ENCODE measurements at regions not wholly inside any gene's neighbourhood (a gene's known extent, or its start where the extent isn't known, plus 50 kb on each side); places are given as distances from the start of the nearest gene placed in this dataset.

- TF ChIP-seq INSM2 (tag by site-specific recombination; IDR thresholded peaks at IDR 0.05) (no peak), ZBTB26 (tag by site-specific recombination; optimal IDR thresholded peaks at IDR 0.05) (no peak), GLI2 (tag by site-specific recombination; IDR thresholded peaks at IDR 0.05; ENCODE audit: borderline replicate concordance, low read depth) (no peak), ZNF398 (tag by site-specific recombination; IDR thresholded peaks at IDR 0.05) (no peak), SP2 (tag by site-specific recombination; IDR thresholded peaks at IDR 0.05) (no peak), ZNF366 (tag by site-specific recombination; conservative IDR thresholded peaks at IDR 0.05) (peak; percentile 58), BCL11B (tag by site-specific recombination; IDR thresholded peaks at IDR 0.05; ENCODE audit: low read depth) (no peak), ZNF16 (tag by site-specific recombination; IDR thresholded peaks at IDR 0.05; ENCODE audit: low read depth) (no peak), ZNF518A (tag by site-specific recombination; conservative IDR thresholded peaks at IDR 0.05; ENCODE audit: low read depth) (0 out of 2 replicates have a peak, but pooled peaks have one; percentile 25), HOXD13 (CRISPR knock-in tag; IDR thresholded peaks at IDR 0.05; ENCODE audit: borderline replicate concordance) (no peak), ZNF585B (tag by site-specific recombination; IDR thresholded peaks at IDR 0.05) (no peak), ZNF394 (tag by site-specific recombination; IDR thresholded peaks at IDR 0.05; ENCODE audit: borderline replicate concordance) (peak; percentile 40; the same call in 1 of the 2 replicates), ZNF24 (tag by site-specific recombination; IDR thresholded peaks at IDR 0.05) (no peak), ZNF48 (tag by site-specific recombination; IDR thresholded peaks at IDR 0.05) (no peak), ZNF19 (tag by site-specific recombination; IDR thresholded peaks at IDR 0.05; ENCODE audit: low read depth) (no peak), REPIN1 (tag by site-specific recombination; IDR thresholded peaks at IDR 0.05; ENCODE audit: low read depth) (no peak), ZNF362 (tag by site-specific recombination; IDR thresholded peaks at IDR 0.05) (peak; percentile 35; the same call in 1 of the 2 replicates), HIC1 (tag by site-specific recombination; IDR thresholded peaks at IDR 0.05) (peak; percentile 43; the same call in 1 of the 2 replicates), ZNF391 (tag by site-specific recombination; IDR thresholded peaks at IDR 0.05; ENCODE audit: borderline replicate concordance, low read depth) (no peak), ZNF776 (tag by site-specific recombination; IDR thresholded peaks at IDR 0.05; ENCODE audit: borderline replicate concordance) (no peak), ZFP37 (tag by site-specific recombination; IDR thresholded peaks at IDR 0.05) (no peak), ZNF548 (tag by site-specific recombination; IDR thresholded peaks at IDR 0.05) (no peak), ZEB2 (tag by site-specific recombination; IDR thresholded peaks at IDR 0.05) (no peak), HOXC10 (CRISPR knock-in tag; IDR thresholded peaks at IDR 0.05) (no peak), BCL11A (tag by site-specific recombination; IDR thresholded peaks at IDR 0.05; ENCODE audit: low read depth) (no peak), GFI1B (tag by site-specific recombination; IDR thresholded peaks at IDR 0.05) (no peak)
Observed at GRCh38 chr20:39795401-39796272, 833.5 kb downstream of the DHX35 start (continued).

Data from HEK293 (cell line).